Osteoblast (primary cell): ENCODE measurements at regions not wholly inside any gene's neighbourhood (a gene's known extent, or its start where the extent isn't known, plus 50 kb on each side); places are given as distances from the start of the nearest gene placed in this dataset.

Experiments used
- DNase-seq: peaks from one replicate; pipeline ENCODE4 v3.0.0; 2011; ENCODE audit warnings: low spot score, mixed read lengths; ENCODE audit not compliant: insufficient read length; ENCODE audit errors: missing footprints
- H2AFZ ChIP-seq: 2 replicates; pipeline ENCODE4 v1.6.0; 2011; ENCODE audit warnings: mild to moderate bottlenecking, low read length
- H3K27ac ChIP-seq: 2 replicates; pipeline ENCODE4 v1.5.1; 2011; ENCODE audit warnings: mild to moderate bottlenecking, low read depth, low read length, moderate library complexity
- H3K27me3 ChIP-seq: 2 replicates; pipeline ENCODE4 v1.6.0; 2012; ENCODE audit warnings: mild to moderate bottlenecking, control low read depth, inconsistent platforms, low read length, moderate library complexity; ENCODE audit not compliant: insufficient read depth
- H3K36me3 ChIP-seq: 2 replicates; pipeline ENCODE4 v1.5.1; 2011; ENCODE audit warnings: mild to moderate bottlenecking, low read length, control low read depth, moderate library complexity; ENCODE audit not compliant: insufficient read depth
- H3K4me1 ChIP-seq: 2 replicates; pipeline ENCODE4 v1.5.1; 2011; ENCODE audit warnings: mild to moderate bottlenecking, low read length, control low read depth, moderate library complexity; ENCODE audit not compliant: insufficient read depth
- H3K4me2 ChIP-seq: 2 replicates; pipeline ENCODE4 v1.6.0; 2011; ENCODE audit warnings: mild to moderate bottlenecking, low read length; ENCODE audit not compliant: insufficient read depth
- H3K4me3 ChIP-seq: fragments of 200-600 bp; sonication (generic); 3 replicates; pipeline ENCODE4 v1.5.1; 2012; ENCODE audit warnings: mild to moderate bottlenecking, low read length, inconsistent platforms; ENCODE audit not compliant: insufficient read depth
- H3K79me2 ChIP-seq: 2 replicates; pipeline ENCODE4 v1.6.0; 2012; ENCODE audit warnings: mild to moderate bottlenecking, low read length, control low read depth, inconsistent platforms; ENCODE audit not compliant: insufficient read depth
- H3K9me3 ChIP-seq: 2 replicates; pipeline ENCODE4 v1.5.1; 2011; ENCODE audit warnings: low read depth, low read length, control low read depth
- H4K20me1 ChIP-seq: 2 replicates; pipeline ENCODE4 v1.6.0; 2012; ENCODE audit warnings: mild to moderate bottlenecking, low read length, control low read depth; ENCODE audit not compliant: insufficient read depth
- CTCF ChIP-seq: IDR thresholded peaks from 2 replicates; pipeline ENCODE4 v1.5.1; 2011; ENCODE audit warnings: mild to moderate bottlenecking, low read depth, low read length, moderate library complexity; ENCODE audit errors: extremely low read depth

GRCh38 chr5:2262620-2263019, 379.9 kb upstream of the IRX4 start:
- Histone ChIP-seq H3K9me3 (no peaks in the 10 kb centered on the region), H3K4me1 (no peaks in the 10 kb centered on the region), H3K4me3 (no peak overlapping the region), H3K36me3 (no peaks in the 10 kb centered on the region), H3K4me2 (no peak overlapping the region), H3K79me2 (no peaks in the 10 kb centered on the region), H2AFZ (no peak overlapping the region), H3K27ac (no peak overlapping the region), H4K20me1 (no peaks in the 10 kb centered on the region), H3K27me3 (no peaks in the 10 kb centered on the region)
- TF ChIP-seq CTCF, result no peak
- DNase-seq, result no peak

GRCh38 chr5:2261004-2261703, 378.4 kb upstream of the IRX4 start:
- no peak for DNase-seq

GRCh38 chr5:2260211-2261003, 377.7 kb upstream of the IRX4 start:
- TF ChIP-seq CTCF, result no peak
- H3K9me3 ChIP-seq, result no peaks in the 10 kb centered on the region
- no peak for DNase-seq
- no peaks in the 10 kb centered on the region for H3K4me1 ChIP-seq
- no peaks in the 10 kb centered on the region for H3K36me3 ChIP-seq
- H3K4me2 ChIP-seq, result no peak overlapping the region
- H3K27ac ChIP-seq, result no peak overlapping the region
- H2AFZ ChIP-seq, result no peak overlapping the region
- no peaks in the 10 kb centered on the region for H4K20me1 ChIP-seq
- H3K79me2 ChIP-seq, result no peaks in the 10 kb centered on the region
- H3K27me3 ChIP-seq, result no peaks in the 10 kb centered on the region
- H3K4me3 ChIP-seq, result no peak overlapping the region

More at GRCh38 chr5:2261004-2261703, 378.4 kb upstream of the IRX4 start:
- Histone ChIP-seq H3K79me2 (no peaks in the 10 kb centered on the region), H2AFZ (no peak overlapping the region), H3K36me3 (no peaks in the 10 kb centered on the region), H3K27me3 (no peaks in the 10 kb centered on the region), H3K4me2 (no peak overlapping the region), H3K4me1 (no peaks in the 10 kb centered on the region), H3K27ac (no peak overlapping the region), H4K20me1 (no peaks in the 10 kb centered on the region), H3K9me3 (no peaks in the 10 kb centered on the region), H3K4me3 (no peak overlapping the region)
- TF ChIP-seq CTCF, result no peak

GRCh38 chr5:2259494-2260107, 376.9 kb upstream of the IRX4 start:
- Histone ChIP-seq H3K79me2 (no peaks in the 10 kb centered on the region), H3K4me1 (no peaks in the 10 kb centered on the region), H4K20me1 (no peaks in the 10 kb centered on the region), H3K4me3 (no peak overlapping the region), H3K9me3 (no peaks in the 10 kb centered on the region), H3K4me2 (no peak overlapping the region), H2AFZ (no peak overlapping the region), H3K27ac (no peak overlapping the region), H3K27me3 (no peaks in the 10 kb centered on the region), H3K36me3 (no peaks in the 10 kb centered on the region)
- TF ChIP-seq CTCF, result no peak
- DNase-seq, result no peak
